Testis (tissue), 2 donors: ENCODE measurements at regions not wholly inside any gene's neighbourhood (a gene's known extent, or its start where the extent isn't known, plus 50 kb on each side); places are given as distances from the start of the nearest gene placed in this dataset.

Source experiments
- DNase-seq: peaks from one replicate; pipeline ENCODE4 v3.0.0-alpha.2; 2019
- H3K27ac ChIP-seq, 2 donors: fragments of 200-600 bp; sonication (generic); one replicate each; pipeline ENCODE4 v1.5.1; 2019
- H3K27me3 ChIP-seq: fragments of 200-600 bp; sonication (generic); one replicate; pipeline ENCODE4 v1.5.1; 2019
- H3K36me3 ChIP-seq: fragments of 200-600 bp; sonication (generic); one replicate; pipeline ENCODE4 v1.5.1; 2017; ENCODE audit warnings: low read depth; ENCODE audit errors: missing control alignments
- H3K4me1 ChIP-seq: fragments of 200-600 bp; sonication (generic); one replicate; pipeline ENCODE4 v1.5.1; 2019
- H3K4me3 ChIP-seq, 2 donors: fragments of 200-600 bp; sonication (generic); one replicate each; pipeline ENCODE4 v1.5.1; 2017 to 2019
- H3K9me3 ChIP-seq: fragments of 200-600 bp; sonication (generic); one replicate; pipeline ENCODE4 v1.5.1; 2017
- CTCF ChIP-seq, 3 experiments: fragments of 450-650 bp in 2 of 3; fragments of 200-600 bp in 1 of 3; sonication (generic) in 1 of 3; IDR thresholded peaks; one replicate each; pipeline ENCODE4 v1.5.1; 2016 to 2019; ENCODE audit warnings: antibody characterized with exemption in 3 of 3, mild to moderate bottlenecking in 2 of 3, moderate library complexity in 1 of 3
- POLR2A ChIP-seq: fragments of 450-650 bp; IDR thresholded peaks from one replicate; pipeline ENCODE4 v1.6.1; 2017; ENCODE audit warnings: antibody characterized with exemption, mild to moderate bottlenecking, moderate library complexity
- WGBS, 2 donors: methylation state at CpG; one replicate each; pipeline ENCODE4 v1.1.5; 2018; 5-methylcytosine and 5-hydroxymethylcytosine counted together
- intact Hi-C: fragments of 100-400 bp; cut with DNase I; formaldehyde crosslinking; loops from one replicate; pipeline ENCODE4 v1.15.1; 2023; ENCODE audit warnings: low total_unique reads

DNA sequence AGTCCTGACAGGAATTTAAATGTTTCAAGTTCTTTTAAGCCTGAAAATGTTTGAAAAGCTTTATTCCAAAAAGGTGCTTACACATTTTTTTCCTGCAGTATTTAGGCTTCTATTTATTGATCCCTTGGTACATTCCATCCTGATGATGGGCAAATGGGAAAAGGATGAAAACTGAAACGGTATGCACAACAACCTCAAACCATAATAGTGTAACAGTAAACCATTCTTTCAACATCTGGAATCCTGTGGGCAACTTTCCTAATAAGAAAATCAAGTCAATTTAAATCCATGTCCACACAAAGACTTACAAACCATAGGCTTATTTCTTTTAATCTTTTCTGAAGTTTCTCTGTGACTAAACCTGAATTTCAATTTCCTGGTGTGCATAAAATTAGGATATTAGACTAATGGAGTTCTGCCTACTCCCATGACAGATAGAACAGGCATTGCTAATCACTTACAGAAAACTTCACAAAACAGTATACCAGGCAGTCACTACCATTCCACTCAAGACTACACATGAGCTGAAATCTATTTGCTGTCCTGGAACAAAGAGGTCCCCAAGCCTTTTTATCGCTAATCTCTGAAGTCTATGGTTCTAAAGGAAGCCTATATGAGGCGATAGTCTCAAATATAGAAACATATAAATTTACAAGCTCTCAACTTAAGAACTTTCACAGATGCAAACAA lies 103.3 kb downstream of the DLEU7 start:
- 74 to 75% methylated on average over 3 of the region's 3 CpGs for WGBS, 2 donors
- H3K27me3 ChIP-seq = no peaks in the 10 kb centered on the region
- no peaks in the 10 kb centered on the region for H3K36me3 ChIP-seq
- no peak for DNase-seq
- H3K9me3 ChIP-seq = no peaks in the 10 kb centered on the region
- H3K27ac ChIP-seq = no peak overlapping the region
- no peak overlapping the region for H3K4me3 ChIP-seq
- peaks cover 4% of the 10 kb centered on the region for H3K4me1 ChIP-seq
- intact Hi-C loops = no loop called here
- TF ChIP-seq POLR2A (no peak), CTCF (IDR thresholded peaks at IDR 0.05) (no peak)

DNA sequence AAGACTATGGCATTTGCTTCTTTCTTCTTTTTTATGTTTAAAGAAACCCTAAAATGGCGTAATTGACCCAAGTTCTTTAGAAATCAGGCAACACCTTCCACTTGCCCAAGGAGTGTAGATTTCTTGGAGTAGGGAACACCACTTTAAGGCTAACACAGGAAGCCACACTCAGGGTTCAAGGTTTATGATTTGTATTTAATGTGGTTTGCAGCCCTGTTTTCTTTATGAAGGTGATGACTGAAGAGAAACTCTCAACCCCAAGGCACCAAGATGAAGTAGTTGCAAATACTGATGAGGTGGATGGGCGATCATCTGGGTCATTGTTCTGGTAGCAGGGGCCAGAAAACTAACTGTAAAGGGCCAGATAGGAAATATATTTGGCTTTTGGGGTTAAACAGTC lies 101.1 kb downstream of the DLEU7 start:
- Histone ChIP-seq H3K9me3 (no peaks in the 10 kb centered on the region), H3K4me1 (peaks cover 4% of the 10 kb centered on the region), H3K27me3 (no peaks in the 10 kb centered on the region), H3K4me3 (no peak overlapping the region), H3K36me3 (no peaks in the 10 kb centered on the region), H3K27ac (no peak overlapping the region)
- WGBS, 2 donors = 98% methylated on average over 2 of the region's 2 CpGs
- TF ChIP-seq POLR2A (no peak), CTCF (IDR thresholded peaks at IDR 0.05) (no peak)
- DNase-seq = no peak
- intact Hi-C loops = no loop called here

- Histone ChIP-seq H3K9me3 (no peaks in the 10 kb centered on the region), H3K4me1 (peaks cover 4% of the 10 kb centered on the region), H3K36me3 (no peaks in the 10 kb centered on the region), H3K4me3 (no peak overlapping the region), H3K27ac (no peak overlapping the region), H3K27me3 (no peaks in the 10 kb centered on the region)
- DNase-seq = no peak
- TF ChIP-seq CTCF (IDR thresholded peaks at IDR 0.05) (no peak), POLR2A (no peak)
- intact Hi-C loops = no loop called here
These were observed 100.5 kb downstream of the DLEU7 start for GRCh38 chr13:50742968-50743367.

- Histone ChIP-seq H3K36me3 (no peaks in the 10 kb centered on the region), H3K27me3 (no peaks in the 10 kb centered on the region), H3K4me1 (peaks cover 3% of the 10 kb centered on the region), H3K9me3 (no peaks in the 10 kb centered on the region), H3K4me3 (no peak overlapping the region), H3K27ac (no peak overlapping the region)
- no peak for DNase-seq
- intact Hi-C loops = no loop called here
- WGBS, 2 donors = 89 to 92% methylated on average over 6 of the region's 6 CpGs
- TF ChIP-seq POLR2A = no peak
- no peak for TF ChIP-seq CTCF (IDR thresholded peaks at IDR 0.05)
These were observed 99.3 kb downstream of the DLEU7 start for GRCh38 chr13:50744116-50744660.

- 80 to 85% methylated on average over 4 of the region's 4 CpGs for WGBS, 2 donors
- H3K9me3 ChIP-seq = no peaks in the 10 kb centered on the region
- H3K27ac ChIP-seq = no peak overlapping the region
- no peak overlapping the region for H3K4me3 ChIP-seq
- no peak for DNase-seq
- H3K36me3 ChIP-seq = no peaks in the 10 kb centered on the region
- no peaks in the 10 kb centered on the region for H3K27me3 ChIP-seq
- H3K4me1 ChIP-seq = no peaks in the 10 kb centered on the region
- intact Hi-C loops = no loop called here
- TF ChIP-seq CTCF (IDR thresholded peaks at IDR 0.05) (no peak), POLR2A (no peak)
These were observed 97.9 kb downstream of the DLEU7 start for GRCh38 chr13:50745542-50746115.
